ENCODE measurements at regions not wholly inside any gene's neighbourhood (a gene's known extent, or its start where the extent isn't known, plus 50 kb on each side); places are given as distances from the start of the nearest gene placed in this dataset.

DNA sequence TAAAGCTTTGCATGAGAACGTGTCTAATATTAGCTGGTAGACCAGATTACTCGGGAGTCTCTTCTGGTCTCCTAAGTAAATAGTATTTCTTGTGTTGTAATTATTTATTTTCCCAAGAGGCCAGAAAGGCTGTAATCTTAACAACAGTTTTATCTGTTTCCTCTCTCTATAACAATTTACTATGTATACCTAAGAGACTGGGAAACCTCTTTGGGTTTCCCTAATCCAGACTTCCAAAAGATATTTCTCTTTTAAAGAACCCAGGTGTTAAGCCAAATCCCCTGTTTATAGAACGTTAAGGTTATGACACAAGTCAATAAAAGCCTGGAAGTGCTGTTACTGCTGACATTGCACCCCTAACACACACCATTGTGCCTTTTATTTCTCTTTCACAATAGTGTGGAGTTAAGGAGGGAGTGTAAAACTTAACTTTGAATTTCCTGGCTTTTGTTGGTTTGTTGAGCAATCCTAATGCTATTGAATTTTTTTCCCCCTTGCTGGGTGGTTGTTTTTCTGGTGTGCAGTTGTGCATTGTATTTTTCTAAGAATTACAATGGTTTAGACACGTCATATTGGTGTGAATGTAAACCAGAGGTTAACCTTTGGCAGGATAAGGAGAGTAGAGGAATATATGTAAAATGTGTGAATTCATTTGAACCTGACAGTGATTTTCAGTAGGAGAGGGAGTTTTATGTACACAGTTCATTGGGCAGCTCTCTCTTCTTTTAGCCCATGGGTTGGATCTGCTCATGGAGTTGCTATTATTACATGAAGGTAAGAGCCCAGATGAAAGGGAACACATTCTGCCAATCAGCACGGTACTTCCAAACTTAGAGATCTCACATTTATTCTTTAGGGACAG, 192.8 kb downstream of the MTX2 start:
- no peak for TF ChIP-seq CTCF (IDR thresholded peaks at IDR 0.05; ENCODE audit: low read depth, low read length)
- Histone ChIP-seq H3K4me1 (no peaks in the 10 kb centered on the region), H3K9me3 (no peaks in the 10 kb centered on the region), H3K36me3 (no peaks in the 10 kb centered on the region), H3K27me3 (no peaks in the 10 kb centered on the region), H3K4me3 (ENCODE audit: low read depth, low read length) (no peak overlapping the region)
- DNase-seq = no peak

DNA sequence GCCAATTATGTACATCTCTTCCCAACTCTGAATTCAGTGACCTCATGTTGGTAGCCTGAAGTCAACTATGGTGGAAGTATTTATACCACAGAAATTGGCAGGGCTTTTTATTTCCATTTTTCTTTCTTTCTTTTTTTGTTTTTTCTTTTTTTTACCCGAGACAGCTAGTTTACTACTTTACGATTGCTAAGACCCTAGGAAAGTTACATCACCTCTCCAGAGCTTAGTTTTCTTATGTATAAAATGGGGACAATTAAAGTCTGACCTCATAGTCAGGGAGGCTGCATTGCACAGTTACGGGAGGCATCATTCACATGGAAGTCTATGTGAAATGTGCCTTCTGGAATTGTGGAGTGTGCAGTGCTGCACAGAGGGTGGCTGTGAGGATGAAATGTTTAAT, 194.3 kb downstream of the MTX2 start:
- Histone ChIP-seq H3K9me3 (no peaks in the 10 kb centered on the region), H3K36me3 (no peaks in the 10 kb centered on the region), H3K27me3 (no peaks in the 10 kb centered on the region), H3K4me1 (no peaks in the 10 kb centered on the region), H3K4me3 (ENCODE audit: low read depth, low read length) (no peak overlapping the region)
- DNase-seq = no peak
- no peak for TF ChIP-seq CTCF (IDR thresholded peaks at IDR 0.05; ENCODE audit: low read depth, low read length)

GRCh38 chr2:176464886-176465564, 195.8 kb downstream of the MTX2 start:
- Histone ChIP-seq H3K9me3 (no peaks in the 10 kb centered on the region), H3K27me3 (no peaks in the 10 kb centered on the region), H3K36me3 (no peaks in the 10 kb centered on the region), H3K4me3 (ENCODE audit: low read depth, low read length) (peak overlapping the region; percentile 40), H3K4me1 (no peaks in the 10 kb centered on the region)
- TF ChIP-seq CTCF (IDR thresholded peaks at IDR 0.05; ENCODE audit: low read depth, low read length) = no peak
- peak; percentile 41 for DNase-seq

GRCh38 chr2:176466918-176467452, 197.7 kb downstream of the MTX2 start:
- Histone ChIP-seq H3K27me3 (no peaks in the 10 kb centered on the region), H3K4me1 (no peaks in the 10 kb centered on the region), H3K36me3 (no peaks in the 10 kb centered on the region), H3K4me3 (ENCODE audit: low read depth, low read length) (no peak overlapping the region), H3K9me3 (no peaks in the 10 kb centered on the region)
- TF ChIP-seq CTCF (IDR thresholded peaks at IDR 0.05; ENCODE audit: low read depth, low read length) = no peak
- DNase-seq = no peak

DNA sequence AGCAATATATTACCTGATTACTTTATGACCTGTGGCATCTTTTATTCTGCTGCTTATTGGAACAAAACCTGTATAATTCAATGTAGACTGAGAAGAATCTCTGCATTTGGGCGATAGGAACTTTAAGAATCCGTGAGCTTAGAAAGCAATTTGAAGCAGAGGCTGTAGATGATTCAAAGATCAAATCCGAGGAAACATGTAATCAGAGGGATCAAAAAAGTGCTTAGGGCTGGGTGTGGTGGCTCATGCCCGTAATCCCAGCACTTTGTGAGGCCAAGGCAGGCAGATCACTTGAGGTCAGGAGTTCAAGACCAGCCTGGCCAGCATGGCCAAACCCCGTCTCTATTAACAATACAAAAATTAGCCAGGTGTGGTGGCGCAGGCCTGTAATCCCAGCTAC, 198.4 kb downstream of the MTX2 start:
- TF ChIP-seq CTCF (IDR thresholded peaks at IDR 0.05; ENCODE audit: low read depth, low read length) = no peak
- H3K4me1 ChIP-seq = no peaks in the 10 kb centered on the region
- H3K4me3 ChIP-seq (ENCODE audit: low read depth, low read length) = no peak overlapping the region
- no peaks in the 10 kb centered on the region for H3K9me3 ChIP-seq
- H3K27me3 ChIP-seq = no peaks in the 10 kb centered on the region
- no peaks in the 10 kb centered on the region for H3K36me3 ChIP-seq
- no peak for DNase-seq
